Dedifferentiated amniotic fluid mesenchymal stem cell (primary cell): ENCODE measurements at regions not wholly inside any gene's neighbourhood (a gene's known extent, or its start where the extent isn't known, plus 50 kb on each side); places are given as distances from the start of the nearest gene placed in this dataset.
"Not testable (repeated sequence)": the region's sequence is repeated elsewhere in the genome, so short reads cannot be mapped to it uniquely, and the experiment has no call there.

Experiments used
- DNase-seq: peaks from one replicate; pipeline ENCODE4 v3.0.0-alpha.2; 2016; ENCODE audit errors: extremely low spot score

DNA sequence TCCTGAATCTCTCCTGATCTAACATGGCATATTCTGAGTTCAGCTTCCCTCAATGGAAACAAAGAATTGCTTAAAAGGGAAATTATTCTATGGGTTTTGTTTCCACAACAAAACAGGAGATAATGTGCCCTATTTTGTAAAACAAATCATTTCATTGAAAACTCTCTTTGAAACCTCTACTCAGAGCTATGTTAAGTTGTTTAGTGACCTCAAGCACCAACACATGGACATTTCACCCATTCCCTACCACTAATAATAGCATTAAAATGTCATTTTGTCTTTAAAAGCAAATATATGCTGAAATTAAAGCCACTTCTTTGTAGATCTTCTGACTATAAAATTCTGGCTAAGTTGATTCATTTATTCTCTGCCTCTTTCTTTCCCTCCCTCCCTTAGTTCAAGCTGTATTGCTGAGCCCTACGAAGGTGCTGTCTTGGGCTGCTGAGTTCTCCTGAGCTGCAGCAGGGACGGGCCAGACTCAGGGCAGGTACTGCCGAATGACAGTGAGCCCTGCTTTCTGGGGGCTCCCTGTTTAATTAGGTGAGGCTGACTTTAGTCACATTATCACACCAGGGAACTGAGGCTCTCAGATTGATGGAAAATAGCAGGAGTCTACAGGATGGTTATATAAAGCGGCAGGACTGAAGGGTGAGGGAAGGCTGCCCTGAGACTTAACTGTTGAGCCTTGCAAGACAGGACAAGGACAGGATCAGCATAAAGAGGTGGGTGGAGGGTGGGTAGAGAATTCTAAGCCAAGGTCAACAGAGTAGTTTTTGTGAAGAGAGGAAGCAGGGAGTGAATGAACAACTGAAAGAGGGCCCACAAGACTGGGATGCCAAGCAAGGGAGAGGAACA lies 1685.1 kb downstream of the SPATA31A7 start:
- DNase-seq = not testable (repeated sequence)

DNA sequence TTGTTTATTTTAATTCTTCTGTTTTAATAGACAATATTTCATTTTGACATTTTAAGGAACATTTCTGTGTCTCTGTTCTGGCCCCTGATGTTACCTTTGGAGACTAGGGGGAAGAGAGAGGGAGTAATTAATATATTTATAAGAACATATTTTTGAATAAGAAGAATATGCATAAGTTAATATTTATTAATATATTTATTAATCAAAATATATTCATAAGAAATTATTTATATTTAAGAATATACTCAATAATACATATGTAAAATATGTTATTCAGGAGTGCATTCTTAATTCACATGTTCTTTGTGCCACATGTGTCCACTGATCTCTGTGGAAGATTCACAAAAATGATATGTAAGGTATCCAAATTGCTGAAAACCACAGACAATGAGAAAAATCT lies 1687.7 kb downstream of the SPATA31A7 start:
- not testable (repeated sequence) for DNase-seq

DNA sequence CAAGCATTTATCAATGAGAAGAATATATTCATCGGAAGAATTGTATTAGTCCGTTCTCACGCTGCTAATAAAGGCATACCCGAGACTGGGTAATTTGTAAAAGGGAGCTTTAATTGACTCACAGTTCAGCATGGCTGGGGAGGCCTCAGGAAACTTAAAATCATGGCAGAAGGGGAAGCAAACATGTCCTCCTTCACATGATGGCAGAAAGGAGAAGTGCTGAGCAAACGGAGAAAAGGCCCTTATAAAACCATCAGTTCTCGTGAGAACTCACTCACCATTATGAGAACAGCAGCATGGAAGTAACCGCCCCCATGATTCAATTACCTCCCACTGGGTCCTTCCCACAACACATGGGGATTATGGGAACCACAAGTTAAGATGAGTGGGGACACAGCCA lies 1688.2 kb downstream of the SPATA31A7 start:
- not testable (repeated sequence) for DNase-seq

DNA sequence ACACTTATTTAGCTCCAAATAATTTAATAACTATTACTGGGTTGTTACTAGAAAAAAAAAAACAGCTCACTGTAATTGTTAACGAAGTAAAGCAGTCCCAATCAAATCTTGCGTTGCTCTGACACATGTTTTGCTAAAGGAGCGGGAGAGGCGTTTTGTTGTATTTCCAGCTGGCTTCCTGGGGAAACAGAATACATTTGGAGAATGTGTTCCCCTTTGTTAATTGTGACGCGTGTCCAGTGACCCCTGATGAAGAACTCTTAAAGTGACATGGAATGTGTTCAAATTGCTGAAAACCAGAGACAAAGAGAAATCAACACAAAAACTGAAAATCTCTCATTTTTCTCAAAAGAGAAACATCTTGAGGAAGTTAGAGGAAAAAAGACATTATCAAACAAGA lies 1690.6 kb downstream of the SPATA31A7 start:
- DNase-seq = not testable (repeated sequence)

DNA sequence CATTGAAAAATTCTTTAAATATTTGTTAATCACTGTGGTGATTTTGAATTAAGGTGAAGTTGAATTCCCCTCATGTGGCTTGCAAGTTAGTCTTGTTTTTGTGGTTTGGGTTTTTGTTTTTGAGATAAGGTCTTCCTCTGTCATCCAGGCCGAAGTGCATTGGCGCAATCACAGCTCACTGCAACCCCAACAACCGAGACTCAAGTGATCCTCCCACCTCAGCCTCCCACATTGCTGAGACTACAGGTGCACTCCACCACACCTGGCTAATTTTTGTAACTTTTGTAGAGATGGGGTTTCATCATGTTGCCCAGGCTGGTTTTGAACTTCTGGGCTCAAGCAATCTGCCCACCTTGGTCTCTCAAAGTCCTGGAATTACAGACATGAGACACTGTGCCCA lies 1691.1 kb downstream of the SPATA31A7 start:
- not testable (repeated sequence) for DNase-seq

DNA sequence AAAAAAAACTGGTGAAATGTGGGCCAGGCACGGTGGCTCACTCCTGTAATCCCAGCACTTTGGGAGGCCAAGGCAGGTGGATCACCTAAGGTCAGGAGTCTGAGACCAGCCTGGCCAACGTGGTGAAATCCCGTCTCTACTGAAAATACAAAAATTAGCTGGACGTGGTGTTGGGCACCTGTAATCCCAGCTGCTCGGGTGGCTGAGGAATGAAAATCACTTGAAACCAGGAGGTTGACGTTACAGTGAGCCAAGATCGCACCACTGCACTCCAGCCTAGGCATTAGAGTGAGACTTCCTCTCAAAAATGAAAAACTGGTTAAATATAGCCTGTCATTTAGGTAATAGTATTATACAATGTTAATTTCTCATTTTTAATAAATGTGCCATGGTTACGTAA lies 1692.0 kb downstream of the SPATA31A7 start:
- not testable (repeated sequence) for DNase-seq

DNA sequence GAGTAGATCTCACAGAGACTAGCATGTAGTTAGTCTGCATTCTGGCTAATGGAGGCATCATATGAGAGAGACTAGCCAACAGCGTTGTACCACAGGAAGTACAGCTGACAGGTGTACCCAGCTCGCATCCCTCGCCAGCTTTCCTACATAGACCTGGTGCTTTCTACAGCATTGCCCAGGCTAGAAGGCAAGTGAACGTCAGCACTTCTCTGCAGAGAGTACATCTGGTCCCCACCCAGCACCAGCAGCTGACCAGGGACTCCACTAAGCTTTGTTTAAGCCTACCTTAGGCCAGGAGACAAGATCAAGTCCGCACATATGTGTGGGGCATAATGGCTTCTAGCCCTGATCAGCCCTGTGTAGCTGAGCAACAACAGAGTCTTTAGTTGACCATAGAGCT lies 1692.9 kb downstream of the SPATA31A7 start:
- not testable (repeated sequence) for DNase-seq

DNA sequence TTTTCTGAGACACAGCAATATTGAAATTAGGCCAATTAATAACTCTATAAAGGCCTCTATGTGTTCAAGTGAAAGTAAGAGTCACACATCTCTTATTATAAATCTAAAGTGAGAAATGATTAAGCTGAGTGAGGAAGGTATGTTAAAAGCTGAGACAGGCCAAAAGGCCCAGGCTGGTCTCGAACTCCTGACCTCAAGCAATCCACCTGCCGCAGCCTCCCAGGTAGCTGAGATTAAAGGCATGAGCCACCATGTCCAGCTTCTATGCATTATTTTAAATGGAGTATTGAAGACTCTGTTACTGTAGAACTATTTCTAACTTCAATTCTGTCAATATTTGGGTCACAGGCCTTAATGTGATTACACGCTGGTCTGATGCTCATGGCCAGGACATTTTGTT lies 1706.9 kb downstream of the SPATA31A7 start:
- not testable (repeated sequence) for DNase-seq

DNA sequence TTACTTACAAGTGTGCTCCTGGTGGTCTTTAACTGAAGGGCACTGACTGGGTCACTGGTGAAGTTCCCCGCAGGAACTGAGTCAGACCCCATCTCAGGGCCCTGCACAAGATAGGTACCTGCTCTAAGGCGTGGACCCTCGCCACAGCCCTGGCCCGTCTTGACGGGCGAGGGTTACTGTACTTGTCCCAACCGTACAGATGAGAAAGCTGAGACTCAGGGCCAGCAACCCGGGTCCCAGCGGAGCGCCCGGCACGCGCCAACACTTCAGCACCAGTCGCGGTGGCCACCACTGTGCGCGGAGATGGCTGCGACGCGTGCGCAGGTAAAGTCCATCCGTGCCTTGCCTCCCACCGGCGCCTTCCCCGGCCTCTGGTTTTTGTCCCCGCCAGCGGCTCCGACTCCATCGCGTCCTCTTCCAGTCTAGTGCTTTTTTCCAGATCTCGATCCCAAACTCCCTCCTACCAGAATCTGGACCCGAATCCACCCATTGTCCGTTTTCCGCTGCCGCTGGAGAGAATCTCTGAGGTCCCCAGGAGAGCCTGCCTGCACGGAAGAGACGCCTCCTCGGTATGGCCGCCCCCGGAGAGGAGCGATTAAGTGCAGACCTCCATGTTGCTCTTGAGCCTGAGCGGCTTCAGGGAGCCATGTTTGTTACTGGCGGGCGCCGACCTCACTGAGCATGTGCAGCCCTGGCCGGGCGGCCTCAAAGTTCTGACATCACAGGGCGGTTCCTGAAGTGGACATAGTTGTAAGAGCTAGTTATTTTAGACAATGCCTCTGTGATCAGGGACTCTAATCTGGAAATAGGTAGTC lies 1707.8 kb downstream of the SPATA31A7 start:
- not testable (repeated sequence) for DNase-seq

DNA sequence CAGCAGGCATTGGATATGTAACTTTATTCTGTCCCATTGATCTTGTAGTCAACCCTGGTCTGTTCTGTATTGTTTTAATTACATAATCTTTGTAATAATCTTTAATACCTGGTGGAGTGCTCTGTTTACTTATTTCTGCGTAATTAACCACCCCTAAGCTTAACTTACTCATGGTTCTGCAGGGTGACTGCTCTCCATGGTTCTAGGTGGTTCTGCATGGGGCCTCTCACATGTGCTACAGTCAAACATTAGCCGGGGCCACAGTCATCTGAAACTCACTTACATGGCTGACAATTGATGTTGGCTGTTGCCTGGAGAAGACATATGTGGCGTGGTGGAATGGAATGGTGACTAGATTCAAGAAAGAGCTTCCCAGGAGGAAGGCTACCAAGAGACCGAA lies 1709.8 kb downstream of the SPATA31A7 start:
- DNase-seq = not testable (repeated sequence)

DNA sequence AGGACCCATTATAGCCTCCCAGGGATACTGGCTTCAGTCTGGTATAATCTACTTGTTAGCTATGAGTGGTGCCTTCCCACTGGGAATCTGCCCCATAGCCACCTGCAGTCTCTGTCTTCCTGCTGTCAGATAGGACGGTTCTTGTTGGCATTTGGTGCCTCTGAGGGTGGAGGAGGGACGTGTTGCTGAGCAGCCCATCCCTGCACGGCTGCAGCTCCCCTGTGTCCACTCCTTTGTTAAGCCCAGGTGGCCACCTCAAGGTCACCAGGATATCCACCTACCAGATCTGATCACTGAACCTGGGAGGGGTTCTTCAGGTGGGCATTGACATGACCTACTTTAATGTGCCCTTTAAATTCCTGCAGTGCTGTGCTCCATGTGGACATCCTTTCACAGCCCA lies 1714.2 kb downstream of the SPATA31A7 start:
- not testable (repeated sequence) for DNase-seq

DNA sequence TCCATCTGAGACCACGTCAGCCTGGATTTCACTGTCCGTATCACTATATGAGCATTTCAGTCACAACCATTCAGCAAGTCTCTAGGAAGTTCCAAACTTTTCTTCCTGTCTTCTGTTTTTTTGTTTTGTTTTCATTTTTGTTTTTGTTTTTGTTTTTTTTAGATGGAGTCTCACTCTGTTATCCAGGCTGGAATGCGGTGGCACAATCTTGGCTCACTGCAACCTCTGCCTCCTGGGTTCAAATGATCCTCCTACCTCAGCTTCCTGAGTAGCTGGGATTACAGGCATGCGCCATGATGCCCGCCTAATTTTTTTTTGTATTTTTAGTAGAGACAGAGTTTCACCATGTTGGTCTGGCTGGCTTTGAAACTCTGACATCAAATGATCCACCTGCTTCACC lies 1715.9 kb downstream of the SPATA31A7 start:
- not testable (repeated sequence) for DNase-seq

DNA sequence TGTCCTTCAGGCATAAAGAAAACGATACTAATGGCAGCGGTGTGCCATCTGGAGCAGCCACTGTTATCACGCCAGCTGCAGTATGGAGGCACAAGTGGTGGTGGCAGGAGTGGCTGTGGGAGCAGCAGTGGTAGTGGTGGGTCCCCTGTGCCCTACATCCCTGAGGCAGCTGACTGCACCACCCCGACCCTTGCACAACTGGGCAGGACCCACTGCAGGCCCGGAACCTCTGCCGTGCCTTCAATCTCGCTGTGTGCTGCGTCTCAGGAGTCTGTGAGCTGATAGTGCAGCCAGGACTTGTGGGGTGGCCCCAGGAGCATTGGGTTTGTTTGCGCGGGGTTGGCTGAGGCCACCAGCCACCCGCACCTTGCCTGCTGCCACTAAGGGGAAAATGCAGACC lies 1718.0 kb downstream of the SPATA31A7 start:
- DNase-seq = not testable (repeated sequence)

DNA sequence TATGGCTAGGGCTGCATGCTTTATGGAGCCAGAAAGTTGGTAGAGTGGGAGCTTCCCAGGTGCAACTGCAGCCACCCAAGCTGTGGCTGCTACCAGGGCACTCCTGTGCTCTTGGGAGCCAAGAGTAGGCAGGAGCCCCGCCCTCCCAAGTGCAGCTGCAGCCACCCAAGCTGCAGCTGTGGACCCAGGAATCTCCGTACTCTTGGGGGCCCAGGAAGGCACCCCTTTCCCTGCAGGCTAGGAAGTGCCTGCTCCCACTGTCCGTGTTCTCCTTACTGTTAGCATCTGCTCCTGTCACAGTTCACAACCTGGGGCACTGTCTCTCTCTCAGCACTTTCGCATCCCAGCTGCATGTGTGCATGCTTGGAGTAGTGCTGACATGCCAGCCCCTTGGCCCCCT lies 1718.4 kb downstream of the SPATA31A7 start:
- not testable (repeated sequence) for DNase-seq

DNA sequence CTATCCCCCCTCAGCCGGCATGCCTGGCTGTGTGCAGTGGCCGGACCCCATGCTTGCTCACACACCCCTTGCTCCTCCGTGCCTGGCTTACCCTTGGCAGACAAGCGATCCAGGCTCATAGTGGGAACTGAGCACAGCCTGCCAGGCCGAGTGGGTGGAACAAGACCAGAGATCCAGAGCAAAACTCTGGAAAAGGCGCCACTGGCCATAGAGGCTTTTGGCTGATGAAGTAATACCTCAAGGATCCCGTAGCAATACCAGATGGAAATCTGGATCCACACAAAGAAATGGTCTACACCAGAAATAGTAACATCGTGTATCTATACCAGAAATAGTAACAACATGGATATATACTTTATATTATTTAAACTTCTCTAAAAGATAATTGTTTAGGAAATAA lies 1719.6 kb downstream of the SPATA31A7 start:
- DNase-seq = not testable (repeated sequence)

DNA sequence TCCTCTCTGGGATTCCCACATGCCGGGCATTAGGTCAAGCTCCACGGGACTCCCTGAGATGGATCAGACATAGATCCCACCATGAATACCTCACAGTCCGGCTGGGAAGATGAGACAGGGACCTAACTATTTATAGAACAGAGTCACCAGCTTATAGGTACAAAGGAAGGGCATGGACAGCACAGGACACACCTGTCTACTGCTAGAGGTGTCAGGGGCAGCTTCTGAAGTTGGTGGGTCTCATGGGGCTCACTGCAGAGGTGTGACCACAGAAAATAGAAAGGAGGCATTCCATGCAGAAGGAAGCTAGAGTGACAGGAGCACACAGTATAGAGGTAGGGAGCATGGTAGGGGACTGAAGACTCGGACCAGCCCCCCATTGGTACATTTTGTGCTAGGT lies 1722.4 kb downstream of the SPATA31A7 start:
- not testable (repeated sequence) for DNase-seq

DNA sequence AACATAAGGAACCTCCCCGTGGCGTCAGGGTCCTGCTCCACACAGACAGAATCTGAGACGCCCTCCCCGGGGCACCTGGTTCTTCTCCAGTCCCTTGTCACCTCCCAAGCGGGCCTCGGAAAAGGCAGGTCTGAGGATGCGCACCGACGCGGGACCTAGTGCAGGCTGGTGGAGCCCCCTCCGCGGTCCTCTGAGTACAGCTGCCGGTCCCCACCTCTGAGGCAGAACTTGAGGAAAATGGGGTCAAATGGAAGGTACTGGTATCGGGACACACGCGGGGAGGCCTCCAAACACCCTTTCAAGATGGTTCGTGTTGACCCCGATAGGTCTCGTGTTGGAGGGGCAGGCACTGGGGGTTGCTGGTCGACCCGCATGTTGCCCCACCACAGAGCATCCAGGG lies 1725.3 kb downstream of the SPATA31A7 start:
- DNase-seq = not testable (repeated sequence)

DNA sequence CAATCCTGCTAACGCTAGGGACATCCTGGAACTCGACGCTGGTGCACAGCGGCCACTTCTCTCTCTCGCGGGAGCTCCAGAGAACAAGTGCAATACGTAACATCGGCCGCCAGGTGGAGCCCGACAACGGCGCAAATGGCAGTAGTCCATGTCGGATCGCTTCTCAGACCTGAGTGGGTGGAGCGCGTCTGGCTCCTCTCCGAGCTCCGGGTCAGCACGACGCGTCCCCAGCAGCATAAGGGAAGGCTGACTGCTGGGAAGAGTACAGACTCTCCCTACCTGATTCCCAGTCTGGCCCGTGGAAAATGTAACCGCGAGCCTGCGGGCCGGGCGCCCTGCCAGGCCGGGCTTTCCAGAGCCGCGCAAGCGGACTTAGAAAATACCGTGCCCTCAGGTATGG lies 1725.8 kb downstream of the SPATA31A7 start:
- DNase-seq = not testable (repeated sequence)

DNA sequence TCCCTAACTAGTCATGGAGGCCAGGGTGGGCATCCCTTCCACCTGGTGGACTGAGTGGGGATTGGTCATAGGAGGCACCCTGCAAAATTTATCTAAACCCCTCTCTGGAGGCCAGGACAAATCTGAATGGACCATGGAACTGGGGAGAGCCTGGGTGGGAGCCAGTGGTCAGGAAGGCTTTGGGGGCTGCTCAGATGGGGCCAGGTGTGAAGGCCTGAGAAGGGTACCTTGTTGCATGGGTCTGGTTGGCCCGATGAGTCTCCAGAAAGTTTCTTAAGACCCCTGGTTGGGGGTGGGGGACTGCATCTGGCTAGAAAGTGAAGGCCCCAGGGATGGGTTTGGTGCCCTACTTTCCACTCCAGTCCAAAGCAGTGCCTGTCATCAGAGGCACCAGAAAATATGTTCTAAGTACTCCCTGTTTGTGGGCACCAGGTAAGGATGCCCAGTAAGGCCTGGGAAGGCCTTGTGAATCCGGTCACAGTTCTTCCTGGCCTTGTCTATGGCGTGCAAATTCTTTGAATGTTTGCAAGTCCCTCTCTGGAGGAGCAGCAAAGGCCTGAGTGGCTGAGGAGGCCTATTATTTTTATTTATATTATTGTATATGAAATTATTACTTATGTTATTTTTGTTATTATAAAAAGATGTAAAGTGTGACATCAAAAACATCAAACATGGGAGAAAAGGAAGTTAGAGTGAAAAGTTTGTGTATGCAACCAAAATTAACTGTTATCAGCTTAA lies 1729.0 kb downstream of the SPATA31A7 start:
- DNase-seq = not testable (repeated sequence)

DNA sequence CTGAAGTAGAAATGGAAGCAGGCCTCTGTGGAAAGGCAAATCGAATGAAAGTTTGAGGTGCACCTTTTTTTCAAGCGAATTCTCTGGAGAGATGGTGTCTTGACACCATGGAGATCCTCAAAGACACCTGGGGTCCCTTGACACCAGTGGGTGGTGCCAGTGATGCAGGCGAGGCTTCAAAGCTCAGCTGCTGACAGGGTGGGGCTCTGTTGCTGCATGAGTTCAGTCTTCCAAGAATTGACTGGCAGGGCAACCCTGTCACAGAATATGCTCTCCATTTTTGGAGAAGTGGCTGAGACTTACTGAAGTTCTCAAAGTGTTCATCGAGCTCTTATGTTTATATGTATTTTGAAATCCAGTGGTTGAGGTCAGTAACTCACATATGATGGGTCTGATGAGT lies 1741.6 kb downstream of the SPATA31A7 start:
- DNase-seq = not testable (repeated sequence)

DNA sequence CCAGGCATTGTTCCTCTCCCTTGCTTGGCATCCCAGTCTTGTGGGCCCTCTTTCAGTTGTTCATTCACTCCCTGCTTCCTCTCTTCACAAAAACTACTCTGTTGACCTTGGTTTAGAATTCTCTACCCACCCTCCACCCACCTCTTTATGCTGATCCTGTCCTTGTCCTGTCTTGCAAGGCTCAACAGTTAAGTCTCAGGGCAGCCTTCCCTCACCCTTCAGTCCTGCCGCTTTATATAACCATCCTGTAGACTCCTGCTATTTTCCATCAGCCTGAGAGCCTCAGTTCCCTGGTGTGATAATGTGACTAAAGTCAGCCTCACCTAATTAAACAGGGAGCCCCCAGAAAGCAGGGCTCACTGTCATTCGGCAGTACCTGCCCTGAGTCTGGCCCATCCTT lies 1763.0 kb downstream of the SPATA31A7 start:
- DNase-seq = not testable (repeated sequence)
